IPS DF 6.9 (cell line): ENCODE measurements at regions not wholly inside any gene's neighbourhood (a gene's known extent, or its start where the extent isn't known, plus 50 kb on each side); places are given as distances from the start of the nearest gene placed in this dataset.

Source experiments
- DNase-seq: peaks from one replicate; pipeline ENCODE4 v3.0.0-alpha.2; 2013; ENCODE audit warnings: low read depth, low spot score
- H3K27ac ChIP-seq: one replicate; pipeline ENCODE4 v1.5.1; 2013; ENCODE audit warnings: low read length, control low read depth
- H3K27me3 ChIP-seq: 2 replicates; pipeline ENCODE4 v1.6.1; 2013; ENCODE audit warnings: mild to moderate bottlenecking, low read length; ENCODE audit not compliant: control insufficient read depth, insufficient read depth
- H3K36me3 ChIP-seq: 2 replicates; pipeline ENCODE4 v1.6.1; 2013; ENCODE audit warnings: low read length; ENCODE audit not compliant: control insufficient read depth, insufficient read depth
- H3K4me1 ChIP-seq: 2 replicates; pipeline ENCODE4 v1.6.1; 2013; ENCODE audit warnings: low read length; ENCODE audit not compliant: control insufficient read depth, insufficient read depth
- H3K4me3 ChIP-seq: 2 replicates; pipeline ENCODE4 v1.5.1; 2013; ENCODE audit warnings: mild to moderate bottlenecking, low read length
- H3K9me3 ChIP-seq: 2 replicates; pipeline ENCODE4 v1.6.1; 2013; ENCODE audit warnings: low read length, inconsistent platforms; ENCODE audit not compliant: control insufficient read depth, insufficient read depth
- WGBS: extraction: QIAGEN DNeasy Blood & Tissue Kit; methylation state at CpG from one replicate; pipeline ENCODE4 v1.1.7; 2013; ENCODE audit warnings: mixed read lengths, missing lambda C conversion rate; ENCODE audit not compliant: insufficient read length, insufficient coverage; 5-methylcytosine and 5-hydroxymethylcytosine counted together

DNA sequence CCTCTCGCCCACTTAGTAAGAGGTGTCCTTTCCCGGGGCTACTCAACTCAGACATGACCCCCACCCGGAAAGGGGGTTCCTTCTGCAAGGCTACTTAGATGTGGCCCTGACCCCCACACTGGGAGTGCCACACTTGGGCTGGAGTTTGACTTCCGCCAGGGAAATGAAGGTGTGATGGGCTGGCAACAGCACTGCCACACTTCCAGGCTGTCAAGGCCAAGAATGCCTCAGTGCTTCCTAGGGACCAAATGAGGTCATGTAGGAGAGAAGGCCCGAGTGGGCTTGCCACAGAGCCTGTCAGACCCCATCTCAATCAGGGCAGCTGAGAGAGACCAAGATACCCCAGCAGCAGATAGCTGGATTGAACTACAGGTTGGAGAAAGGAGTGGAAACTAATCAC, 55.5 kb downstream of the DRD1 start:
- DNase-seq: no peak
- no peaks in the 10 kb centered on the region for H3K27me3 ChIP-seq
- H3K36me3 ChIP-seq: no peaks in the 10 kb centered on the region
- H3K4me3 ChIP-seq: no peak overlapping the region
- no CpG with 5 or more reads among the region's 5 CpGs for WGBS
- no peaks in the 10 kb centered on the region; the same call in 1 of the 2 replicates for H3K9me3 ChIP-seq
- no peak overlapping the region for H3K27ac ChIP-seq
- H3K4me1 ChIP-seq: no peaks in the 10 kb centered on the region

DNA sequence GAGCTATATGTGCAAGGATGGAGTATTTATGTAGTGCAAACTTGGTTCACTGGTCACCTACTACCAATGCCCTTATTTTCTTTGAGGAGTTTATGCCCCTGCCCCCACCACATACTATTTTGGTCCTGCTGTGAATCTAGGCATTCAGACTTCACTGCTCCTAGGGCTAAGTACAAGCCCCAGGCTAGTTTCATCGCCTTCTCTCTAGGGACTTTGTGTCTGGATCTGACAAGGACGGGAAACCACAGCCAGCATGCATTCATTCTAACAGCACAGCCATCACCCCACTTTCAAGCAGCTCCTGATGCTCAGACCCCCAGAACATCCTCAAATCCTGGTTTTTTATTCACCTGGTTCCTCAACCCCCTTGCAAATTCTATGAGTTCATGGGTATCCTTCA, 56.8 kb downstream of the DRD1 start:
- H3K4me3 ChIP-seq: no peak overlapping the region
- no peaks in the 10 kb centered on the region; the same call in 1 of the 2 replicates for H3K9me3 ChIP-seq
- H3K36me3 ChIP-seq: no peaks in the 10 kb centered on the region
- no peaks in the 10 kb centered on the region for H3K27me3 ChIP-seq
- DNase-seq: no peak
- no peak overlapping the region for H3K27ac ChIP-seq
- no CpG with 5 or more reads among the region's 2 CpGs for WGBS
- no peaks in the 10 kb centered on the region for H3K4me1 ChIP-seq

DNA sequence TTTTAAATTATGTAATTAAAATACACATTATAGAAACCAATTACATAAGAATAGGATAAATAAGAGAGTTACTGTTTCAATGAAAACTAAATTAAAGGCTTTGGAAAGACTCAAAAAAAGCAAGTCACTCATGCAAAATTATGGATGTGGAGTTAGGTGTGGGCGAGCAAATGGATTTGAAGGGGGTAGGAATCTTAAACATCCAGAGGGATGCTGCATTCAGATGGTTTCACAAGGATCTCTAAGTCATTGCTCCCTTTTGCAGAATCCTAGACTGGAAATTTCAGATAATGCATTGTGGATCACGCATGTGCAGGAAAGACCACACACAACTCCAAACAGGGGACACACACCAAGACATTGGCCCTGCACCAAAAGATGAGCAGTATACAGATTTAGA, 57.5 kb downstream of the DRD1 start:
- WGBS: no CpG with 5 or more reads among the region's 2 CpGs
- H3K9me3 ChIP-seq: no peaks in the 10 kb centered on the region; the same call in 1 of the 2 replicates
- H3K36me3 ChIP-seq: no peaks in the 10 kb centered on the region
- H3K27me3 ChIP-seq: no peaks in the 10 kb centered on the region
- no peaks in the 10 kb centered on the region for H3K4me1 ChIP-seq
- no peak overlapping the region for H3K27ac ChIP-seq
- no peak for DNase-seq
- H3K4me3 ChIP-seq: no peak overlapping the region

- H3K4me3 ChIP-seq: no peak overlapping the region
- no peaks in the 10 kb centered on the region for H3K27me3 ChIP-seq
- no peak for DNase-seq
- H3K9me3 ChIP-seq: no peaks in the 10 kb centered on the region
- H3K36me3 ChIP-seq: no peaks in the 10 kb centered on the region
- no peak overlapping the region for H3K27ac ChIP-seq
- no peaks in the 10 kb centered on the region for H3K4me1 ChIP-seq
- no CpG with 5 or more reads among the region's 9 CpGs for WGBS
Observed at GRCh38 chr5:175385691-175386362, 58.2 kb downstream of the DRD1 start.

GRCh38 chr5:175384724-175385552, 59.0 kb downstream of the DRD1 start:
- no CpG with 5 or more reads among the region's 2 CpGs for WGBS
- H3K36me3 ChIP-seq: no peaks in the 10 kb centered on the region
- H3K27me3 ChIP-seq: no peaks in the 10 kb centered on the region
- no peaks in the 10 kb centered on the region for H3K4me1 ChIP-seq
- no peak overlapping the region for H3K4me3 ChIP-seq
- H3K9me3 ChIP-seq: no peaks in the 10 kb centered on the region
- no peak overlapping the region for H3K27ac ChIP-seq
- no peak for DNase-seq

GRCh38 chr5:175383350-175383749, 60.6 kb downstream of the DRD1 start:
- H3K27me3 ChIP-seq: no peaks in the 10 kb centered on the region
- H3K4me1 ChIP-seq: no peaks in the 10 kb centered on the region
- no peaks in the 10 kb centered on the region for H3K36me3 ChIP-seq
- no CpG with 5 or more reads among the region's 4 CpGs for WGBS
- DNase-seq: no peak
- H3K27ac ChIP-seq: no peak overlapping the region
- H3K4me3 ChIP-seq: no peak overlapping the region
- no peaks in the 10 kb centered on the region for H3K9me3 ChIP-seq

DNA sequence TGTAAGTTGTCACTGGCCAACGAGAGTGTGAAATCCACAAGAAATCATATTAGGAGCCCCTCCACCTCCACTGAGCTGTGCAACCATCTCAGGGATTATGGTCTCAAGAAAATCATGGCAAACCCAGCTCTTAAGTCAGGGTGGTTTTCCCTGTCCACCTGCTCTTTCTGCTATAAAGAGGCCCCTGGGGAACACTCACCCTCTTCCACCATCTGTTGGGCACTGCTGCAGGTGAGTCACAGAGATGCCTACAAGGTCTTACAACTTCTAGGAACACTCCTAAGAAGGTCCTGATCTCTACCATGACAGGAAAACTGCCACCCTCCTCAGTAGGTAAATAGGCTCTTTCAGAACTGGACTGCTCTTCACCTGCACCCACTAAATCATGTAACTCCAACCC, 61.8 kb downstream of the DRD1 start:
- no peak overlapping the region for H3K4me3 ChIP-seq
- no peaks in the 10 kb centered on the region for H3K9me3 ChIP-seq
- H3K27ac ChIP-seq: no peak overlapping the region
- WGBS: no CpG with 5 or more reads among the region's 1 CpG
- H3K4me1 ChIP-seq: no peaks in the 10 kb centered on the region
- H3K27me3 ChIP-seq: no peaks in the 10 kb centered on the region; the same call in 1 of the 2 replicates
- DNase-seq: no peak
- H3K36me3 ChIP-seq: no peaks in the 10 kb centered on the region

GRCh38 chr5:175381130-175381529, 62.9 kb downstream of the DRD1 start:
- H3K27me3 ChIP-seq: no peaks in the 10 kb centered on the region; the same call in 1 of the 2 replicates
- no peak overlapping the region for H3K27ac ChIP-seq
- H3K4me3 ChIP-seq: no peak overlapping the region
- H3K4me1 ChIP-seq: no peaks in the 10 kb centered on the region
- H3K9me3 ChIP-seq: no peaks in the 10 kb centered on the region
- H3K36me3 ChIP-seq: no peaks in the 10 kb centered on the region
- WGBS: no CpG with 5 or more reads among the region's 4 CpGs
- no peak for DNase-seq

GRCh38 chr5:175380701-175381100, 63.3 kb downstream of the DRD1 start:
- Histone ChIP-seq H3K4me3 (no peak overlapping the region), H3K9me3 (no peaks in the 10 kb centered on the region), H3K36me3 (no peaks in the 10 kb centered on the region), H3K27me3 (no peaks in the 10 kb centered on the region; the same call in 1 of the 2 replicates), H3K4me1 (no peaks in the 10 kb centered on the region), H3K27ac (no peak overlapping the region)
- DNase-seq: no peak
- WGBS: no CpG with 5 or more reads among the region's 2 CpGs

DNA sequence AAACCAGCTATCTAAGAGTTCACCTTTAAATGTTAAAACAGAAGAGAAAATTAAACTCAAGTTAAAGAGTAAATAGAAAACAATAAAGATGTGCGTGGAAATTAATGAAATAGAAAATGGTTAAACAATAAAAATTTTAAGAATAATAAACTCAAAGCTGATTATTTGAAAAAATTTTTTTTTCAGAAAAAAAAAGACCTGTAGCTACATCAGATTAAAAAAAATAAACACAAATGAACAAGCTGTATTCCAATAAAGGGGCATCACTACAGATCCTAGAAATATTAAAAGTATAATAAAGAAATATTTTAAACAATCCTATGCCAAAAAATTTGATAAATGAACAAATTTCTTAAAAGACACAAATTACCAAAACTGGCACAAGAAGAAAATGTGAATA, 64.1 kb downstream of the DRD1 start:
- no CpG with 5 or more reads among the region's 1 CpG for WGBS
- Histone ChIP-seq H3K36me3 (no peaks in the 10 kb centered on the region), H3K27me3 (no peaks in the 10 kb centered on the region; the same call in 1 of the 2 replicates), H3K27ac (no peak overlapping the region), H3K4me3 (no peak overlapping the region), H3K9me3 (no peaks in the 10 kb centered on the region), H3K4me1 (no peaks in the 10 kb centered on the region)
- DNase-seq: no peak
